ENCODE measurements at regions not wholly inside any gene's neighbourhood (a gene's known extent, or its start where the extent isn't known, plus 50 kb on each side); places are given as distances from the start of the nearest gene placed in this dataset.
"Not testable (repeated sequence)": the region's sequence is repeated elsewhere in the genome, so short reads cannot be mapped to it uniquely, and the experiment has no call there.

DNA sequence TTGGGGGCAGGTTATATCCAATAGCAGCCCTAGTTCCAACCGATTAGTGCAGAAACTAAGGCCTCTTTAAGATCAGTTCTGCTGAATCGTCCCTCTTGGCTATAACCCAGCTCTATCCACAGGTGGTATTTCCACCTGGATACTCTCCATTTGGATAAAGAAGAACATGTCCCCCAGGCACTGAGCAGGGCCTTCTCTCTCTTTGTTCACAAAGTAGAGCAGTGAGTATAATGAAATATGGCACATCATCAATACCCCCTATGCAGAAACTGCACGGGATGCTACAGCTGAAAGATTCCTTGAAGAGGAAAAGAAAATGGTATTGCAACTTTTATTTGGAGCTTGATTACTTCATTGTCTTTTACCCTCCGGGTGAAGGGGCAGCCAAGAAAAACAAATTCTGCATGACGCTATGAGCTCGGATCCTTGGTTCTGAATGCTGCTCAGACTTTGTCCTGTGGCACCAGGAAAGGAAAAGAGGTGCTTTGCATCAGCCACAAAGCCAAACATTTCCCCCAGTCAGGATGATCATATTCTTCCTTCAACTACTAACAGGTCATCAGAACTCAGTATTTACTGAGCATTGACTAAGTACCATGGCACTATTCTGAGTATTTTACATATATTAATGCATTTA lies 399.7 kb downstream of the NPIPA8 start:
- no peak for FAIRE-seq

DNA sequence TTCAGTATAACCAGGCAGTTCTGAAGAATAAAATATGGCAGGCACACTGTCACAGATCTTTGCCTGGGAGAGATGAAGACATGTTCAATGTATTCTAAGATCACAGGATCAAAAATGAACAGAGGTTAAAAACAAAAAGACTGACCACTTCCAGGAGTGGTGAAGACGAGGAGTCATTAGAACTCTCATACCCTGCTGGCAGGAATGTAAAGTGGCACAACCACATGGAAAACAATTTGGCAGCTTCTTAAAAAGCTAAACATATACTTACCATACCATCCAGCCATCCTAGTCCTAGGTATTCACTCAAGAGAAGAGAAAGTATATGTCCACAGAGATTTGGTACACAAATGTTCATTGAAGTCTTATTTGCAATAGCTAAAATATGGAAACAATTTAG lies 406.3 kb downstream of the NPIPA8 start:
- FAIRE-seq, result no peak

- FAIRE-seq, result no peak
Observed at GRCh38 chr16:17926866-17927399, 409.6 kb downstream of the NPIPA8 start.

DNA sequence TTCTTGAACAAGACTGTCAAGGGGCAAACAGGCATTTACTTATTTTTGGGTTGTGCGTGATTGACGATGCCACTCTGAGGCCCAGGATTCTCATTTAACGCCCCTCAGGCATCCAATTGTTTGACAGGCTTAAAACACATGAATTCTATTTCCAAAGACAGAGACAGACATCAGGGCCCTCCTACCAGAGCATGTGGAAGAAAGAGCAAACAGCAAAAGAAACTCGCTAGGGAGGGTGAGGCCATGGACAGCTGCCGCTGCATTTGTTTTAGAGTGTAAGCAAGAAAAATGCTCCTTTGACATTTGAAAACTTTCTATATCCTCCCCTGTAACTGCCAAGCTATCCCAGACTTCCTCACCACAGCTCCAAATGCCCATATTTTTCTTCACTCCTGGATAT lies 410.1 kb downstream of the NPIPA8 start:
- no peak for FAIRE-seq

- FAIRE-seq, result no peak
Observed at GRCh38 chr16:17925761-17926160, 410.8 kb downstream of the NPIPA8 start.

DNA sequence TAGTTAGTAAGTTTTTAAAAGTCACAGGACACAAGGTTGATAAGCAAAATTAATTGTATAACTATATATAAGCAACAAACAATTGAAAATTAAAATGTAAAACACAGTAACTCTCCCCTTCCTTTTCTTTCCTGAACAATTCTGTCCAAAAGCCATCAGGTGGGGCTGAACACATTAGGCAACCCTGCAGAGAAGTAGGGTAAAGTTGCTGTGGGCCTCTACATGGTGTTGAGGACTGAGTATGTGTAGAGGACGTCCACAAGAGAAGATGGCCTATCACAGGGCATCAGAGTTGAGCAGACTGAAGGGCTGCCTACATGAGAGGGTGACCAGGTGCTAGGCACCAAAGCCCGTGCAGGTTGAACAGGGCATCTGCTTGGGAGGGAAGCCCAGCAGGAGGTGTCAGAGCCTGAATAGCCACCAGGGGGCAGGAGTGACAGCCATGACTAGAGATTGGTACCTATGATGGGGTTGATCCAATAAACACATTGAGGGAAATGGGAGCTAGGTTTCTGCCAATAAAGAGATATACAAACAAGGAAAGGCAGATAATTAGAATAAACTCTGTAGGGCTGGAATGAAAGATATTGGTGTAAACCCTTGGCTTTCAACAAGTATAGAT lies 415.1 kb downstream of the NPIPA8 start:
- no peak for FAIRE-seq

GRCh38 chr16:17917316-17918019 lies 419.1 kb downstream of the NPIPA8 start:
- no peak for FAIRE-seq

DNA sequence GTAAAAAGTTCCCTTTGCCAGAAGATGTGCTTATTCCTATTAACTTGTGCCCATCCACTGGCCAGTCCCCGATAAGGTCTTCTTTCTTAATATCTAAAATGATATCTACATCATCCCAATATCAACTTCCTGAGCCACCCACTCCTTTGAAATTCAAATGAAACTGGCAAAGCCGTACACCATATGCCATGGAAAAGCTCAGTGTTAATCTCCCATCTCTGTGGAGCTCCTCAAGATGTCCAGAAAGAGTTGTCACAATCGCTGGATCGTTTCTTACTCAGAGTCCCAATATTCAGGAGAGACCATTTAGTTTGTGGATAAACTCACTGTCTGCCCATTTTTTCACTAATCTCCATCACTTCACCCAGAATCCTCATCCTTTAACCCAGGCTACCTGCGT lies 420.7 kb downstream of the NPIPA8 start:
- no peak for FAIRE-seq

GRCh38 chr16:17914168-17914567 lies 422.4 kb downstream of the NPIPA8 start:
- no peak for FAIRE-seq

GRCh38 chr16:17911578-17911977 lies 425.0 kb downstream of the NPIPA8 start:
- not testable (repeated sequence) for FAIRE-seq

DNA sequence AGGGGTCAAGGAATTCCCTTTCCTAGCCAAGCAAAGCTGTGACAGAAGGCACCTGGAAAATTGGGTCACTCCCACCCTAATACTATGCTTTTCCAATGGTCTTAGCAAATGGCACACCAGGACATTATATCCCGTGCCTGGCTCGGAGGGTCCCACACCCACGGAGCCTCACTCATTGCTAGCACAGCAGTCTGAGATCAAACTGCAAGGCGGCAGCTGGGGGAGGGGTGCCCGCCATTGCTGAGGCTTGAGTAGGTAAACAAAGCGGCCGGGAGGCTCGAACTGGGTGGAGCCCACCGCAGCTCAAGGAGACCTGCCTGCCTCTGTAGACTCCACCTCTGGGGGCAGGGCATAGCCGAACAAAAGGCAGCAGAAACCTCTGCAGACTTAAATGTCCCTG lies 429.9 kb downstream of the NPIPA8 start:
- not testable (repeated sequence) for FAIRE-seq

DNA sequence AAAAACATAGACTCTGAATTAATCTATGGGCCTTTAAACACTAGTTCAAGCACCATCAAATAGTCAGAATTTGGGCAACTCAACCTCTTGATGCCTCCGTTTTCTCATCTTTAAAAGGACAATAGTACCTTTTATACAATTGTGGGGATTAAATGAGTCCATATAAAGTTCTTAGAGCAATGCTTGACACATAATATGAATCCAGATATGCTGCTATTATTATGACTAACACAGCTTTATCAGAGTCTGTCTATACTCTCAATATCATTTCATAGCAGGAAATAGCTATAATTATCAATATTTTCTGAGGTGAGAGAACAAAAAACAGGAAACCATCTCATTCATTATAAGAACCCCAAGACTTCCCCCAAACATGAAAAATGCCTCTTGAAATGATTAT lies 430.5 kb upstream of the XYLT1 start:
- FAIRE-seq, result no peak

GRCh38 chr16:17899141-17899540 lies 428.4 kb upstream of the XYLT1 start:
- no peak for FAIRE-seq

- FAIRE-seq, result no peak
Observed at GRCh38 chr16:17887963-17888362, 417.2 kb upstream of the XYLT1 start.

GRCh38 chr16:17885659-17886207 lies 415.0 kb upstream of the XYLT1 start:
- FAIRE-seq, result no peak

DNA sequence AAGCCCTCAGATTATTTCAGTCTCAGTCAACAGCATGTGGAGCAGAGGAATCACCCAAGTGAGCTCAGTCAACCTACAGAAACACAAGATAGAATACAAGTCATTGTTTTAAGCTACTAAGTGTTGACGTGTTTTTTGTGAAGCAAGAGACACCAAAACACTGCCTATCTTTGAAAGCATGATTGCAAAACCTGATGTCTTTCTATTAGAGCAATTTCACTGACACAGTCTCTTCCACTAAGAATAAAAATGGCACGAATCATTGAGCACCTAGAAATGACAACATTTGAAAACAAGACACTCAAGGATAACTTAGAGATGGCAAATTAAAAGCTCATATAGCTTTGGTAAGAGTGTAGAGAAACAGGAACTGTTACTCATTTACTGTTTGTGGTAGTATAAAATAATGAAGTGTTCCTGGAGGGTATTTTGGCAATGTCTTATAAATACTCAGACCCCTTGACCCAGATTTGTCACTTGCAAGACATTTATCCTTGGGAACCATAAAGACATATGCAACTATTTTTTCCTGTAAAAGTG lies 407.1 kb upstream of the XYLT1 start:
- FAIRE-seq, result no peak

- FAIRE-seq, result no peak
Observed at GRCh38 chr16:17866996-17867395, 396.2 kb upstream of the XYLT1 start.

- no peak for FAIRE-seq
Observed at GRCh38 chr16:17861981-17862479, 391.3 kb upstream of the XYLT1 start.

GRCh38 chr16:17858061-17858460 lies 387.3 kb upstream of the XYLT1 start:
- FAIRE-seq, result no peak

- no peak for FAIRE-seq
Observed at GRCh38 chr16:17853958-17854357, 383.2 kb upstream of the XYLT1 start.

DNA sequence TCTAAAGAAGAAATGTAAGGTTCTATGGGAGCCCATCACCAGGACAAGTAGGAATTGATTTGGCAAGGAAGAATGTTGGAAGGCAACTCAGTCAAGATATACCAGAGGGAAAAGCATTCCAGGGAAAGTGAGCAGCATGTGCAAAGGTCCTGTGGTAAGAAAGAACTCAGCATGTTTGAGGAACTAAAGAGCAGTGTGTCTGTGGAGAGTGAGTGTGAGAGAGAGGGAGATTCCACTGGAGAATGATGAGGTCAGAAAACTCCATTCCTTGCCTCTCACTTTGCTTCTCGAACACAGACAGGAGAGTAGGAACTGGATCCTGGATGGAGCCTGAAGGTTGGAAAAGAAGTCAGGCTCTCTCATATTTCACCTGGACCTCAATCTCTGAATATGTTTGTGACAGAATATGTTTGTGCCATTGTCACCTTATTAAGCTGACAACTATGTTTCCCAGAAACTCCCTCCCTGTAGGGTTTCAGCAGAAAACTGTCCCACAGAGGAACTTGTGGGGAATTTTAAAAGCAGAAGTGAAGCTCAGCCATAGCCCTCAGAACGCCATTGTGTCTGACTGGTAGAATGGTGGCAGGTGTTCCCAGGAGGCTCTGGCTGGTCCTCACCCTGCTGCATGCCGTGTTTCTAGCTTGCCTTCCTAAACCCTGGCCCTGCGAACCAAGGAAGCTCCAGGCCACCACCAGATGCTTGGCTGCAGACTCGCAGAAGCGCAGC lies 382.4 kb upstream of the XYLT1 start:
- FAIRE-seq, result no peak

GRCh38 chr16:17850581-17851250 lies 380.0 kb upstream of the XYLT1 start:
- FAIRE-seq, result no peak

Data from G401.6 (cell line).